ENCODE measurements at regions not wholly inside any gene's neighbourhood (a gene's known extent, or its start where the extent isn't known, plus 50 kb on each side); places are given as distances from the start of the nearest gene placed in this dataset.

DNA sequence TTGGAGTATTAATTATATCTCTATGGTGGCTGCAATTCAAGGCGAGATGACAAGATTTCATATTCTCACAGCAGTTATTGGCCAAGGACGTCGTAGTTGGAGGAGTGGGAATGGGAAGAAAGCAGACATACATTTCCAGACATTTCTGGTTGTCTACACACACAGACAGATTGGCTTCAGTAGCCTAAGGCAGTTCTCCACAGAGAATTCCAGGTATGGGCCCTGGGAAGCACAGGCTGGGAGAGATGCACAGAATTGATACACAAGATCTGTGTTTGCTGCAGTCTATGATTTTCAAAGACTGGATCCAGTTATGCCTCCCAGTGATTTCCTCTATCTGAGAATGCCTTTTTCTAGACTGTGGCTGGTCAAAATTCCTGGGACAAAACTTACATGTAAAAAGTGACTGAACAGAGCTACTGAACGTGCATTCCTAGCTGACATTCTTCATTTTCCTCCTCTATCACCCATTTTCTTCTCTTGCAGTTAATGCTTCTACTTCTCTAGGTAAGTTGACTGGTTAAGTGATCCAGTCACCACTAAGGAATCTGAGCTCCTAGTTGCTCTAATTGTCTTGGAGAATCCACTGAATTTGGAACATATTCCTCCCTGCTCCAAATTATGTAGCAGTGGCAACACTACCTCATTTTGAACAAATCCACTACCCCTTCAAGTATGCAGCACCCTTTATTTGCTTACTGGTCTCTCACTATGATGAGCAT is 386.7 kb upstream of the CDH7 start:
- Mint-ChIP-seq H3K27ac (no peak overlapping the region), H3K4me3 (no peak overlapping the region), H3K4me1 (ENCODE audit: low read depth in 2 of 2) (no peaks in the 10 kb centered on the region), H3K27me3 (no peaks in the 10 kb centered on the region), H3K9me3 (peaks cover 0 to 18% of the 10 kb centered on the region in 2 donors), H3K36me3 (ENCODE audit: insufficient read depth) (no peaks in the 10 kb centered on the region)
- ATAC-seq (replicated peaks) (no peak), DNase-seq (no peak)

DNA sequence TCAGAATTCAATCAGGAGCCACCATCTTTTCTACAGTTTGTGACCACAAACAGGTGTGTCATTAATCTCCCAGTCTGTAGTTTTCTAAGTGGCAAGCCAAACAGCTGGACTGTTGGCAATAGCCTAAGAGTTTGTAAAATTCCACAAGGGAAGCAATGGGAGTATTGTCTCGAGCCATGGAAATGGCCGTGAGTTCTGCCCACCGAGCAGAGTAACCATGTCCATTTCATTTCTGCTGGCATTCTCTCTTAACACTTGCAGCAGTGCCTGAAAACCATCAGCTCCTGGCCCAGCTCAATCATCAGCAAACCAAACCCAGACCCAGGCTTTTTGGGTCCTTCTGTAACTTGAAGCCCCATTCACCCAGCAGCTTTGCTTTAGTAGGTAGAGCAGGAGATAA is 387.8 kb upstream of the CDH7 start:
- Mint-ChIP-seq H3K4me1 (ENCODE audit: low read depth in 2 of 2) (no peaks in the 10 kb centered on the region), H3K4me3 (no peak overlapping the region), H3K36me3 (ENCODE audit: insufficient read depth) (no peaks in the 10 kb centered on the region), H3K27ac (no peak overlapping the region), H3K27me3 (no peaks in the 10 kb centered on the region), H3K9me3 (peaks cover 6 to 21% of the 10 kb centered on the region in 2 donors)
- no peak for DNase-seq
- no peak for ATAC-seq (replicated peaks)

DNA sequence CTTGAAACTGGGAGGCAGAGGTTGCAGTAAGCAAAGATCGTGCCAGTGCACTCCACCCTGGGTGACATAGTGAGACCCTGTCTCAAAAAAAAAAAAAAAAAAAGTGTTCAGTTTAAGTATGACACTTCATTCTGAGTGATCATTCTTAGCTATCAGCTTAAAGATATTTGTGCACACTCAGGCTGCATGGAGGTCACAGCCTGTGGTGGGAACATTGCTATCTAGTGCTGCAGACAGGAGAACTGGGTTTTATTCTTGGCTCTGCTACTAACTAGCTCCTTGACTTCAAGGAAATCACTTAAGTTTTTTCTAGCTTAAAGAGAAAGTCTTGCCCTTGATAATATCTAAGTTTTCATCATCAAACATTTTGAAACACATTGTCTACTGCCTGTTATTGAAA is 391.3 kb upstream of the CDH7 start:
- Mint-ChIP-seq H3K9me3 (peaks cover 6 to 12% of the 10 kb centered on the region in 2 donors), H3K36me3 (ENCODE audit: insufficient read depth) (peaks cover 4% of the 10 kb centered on the region), H3K27me3 (no peaks in the 10 kb centered on the region), H3K4me3 (no peak overlapping the region), H3K4me1 (ENCODE audit: low read depth in 2 of 2) (no peaks in the 10 kb centered on the region), H3K27ac (no peak overlapping the region)
- DNase-seq (no peak), ATAC-seq (replicated peaks) (no peak)

DNA sequence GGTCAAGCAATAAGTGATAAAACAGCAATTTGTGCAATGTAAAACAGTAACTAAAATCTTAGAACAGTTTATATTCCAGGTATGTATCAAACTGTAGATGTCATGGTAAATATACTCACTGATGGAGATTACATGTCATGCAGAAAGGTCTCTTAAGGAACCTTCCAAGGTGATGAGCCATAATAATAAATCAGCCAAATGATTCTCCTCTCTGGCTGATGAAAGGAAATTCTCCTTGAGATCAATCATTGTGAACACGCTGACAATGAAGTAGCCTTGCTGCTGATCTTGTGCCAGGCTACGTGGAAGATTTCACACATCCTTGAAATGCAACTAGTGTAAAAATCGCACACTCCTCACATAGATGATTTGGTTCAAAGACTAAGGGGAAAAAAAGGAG is 392.5 kb upstream of the CDH7 start:
- H3K9me3 Mint-ChIP-seq = peaks cover 6% of the 10 kb centered on the region in 2 donors

DNA sequence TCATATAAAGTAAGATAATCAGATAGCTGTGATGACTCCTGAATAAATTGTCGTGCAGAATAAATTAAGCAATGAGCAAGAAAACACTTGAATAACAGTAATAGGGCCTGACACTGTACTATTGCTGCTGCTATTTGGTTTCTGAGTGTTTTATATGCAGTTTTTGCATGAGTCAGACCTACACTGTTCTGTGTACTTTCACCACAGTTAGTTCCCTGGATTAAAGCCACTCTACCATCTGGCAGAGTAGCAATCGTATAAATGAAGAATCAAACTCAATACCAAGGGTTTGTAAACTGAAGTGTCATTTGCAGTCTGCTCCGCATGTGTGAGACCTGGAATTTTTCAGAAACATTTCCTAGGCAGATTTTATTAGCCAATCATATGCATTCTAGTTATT is 398.6 kb upstream of the CDH7 start:
- H3K27ac Mint-ChIP-seq = no peak overlapping the region
- H3K9me3 Mint-ChIP-seq = peaks cover 0 to 4% of the 10 kb centered on the region in 2 donors
- ATAC-seq (replicated peaks) (no peak), DNase-seq (no peak)
- H3K36me3 Mint-ChIP-seq (ENCODE audit: insufficient read depth) = peaks cover 4% of the 10 kb centered on the region
- no peaks in the 10 kb centered on the region for H3K27me3 Mint-ChIP-seq
- no peak overlapping the region for H3K4me3 Mint-ChIP-seq
- no peaks in the 10 kb centered on the region for H3K4me1 Mint-ChIP-seq (ENCODE audit: low read depth in 2 of 2)

More for the DNA sequence above, 392.5 kb upstream of the CDH7 start:
- Mint-ChIP-seq H3K27me3 (no peaks in the 10 kb centered on the region), H3K4me1 (ENCODE audit: low read depth in 2 of 2) (no peaks in the 10 kb centered on the region), H3K36me3 (ENCODE audit: insufficient read depth) (peaks cover 4% of the 10 kb centered on the region), H3K4me3 (no peak overlapping the region), H3K27ac (no peak overlapping the region)
- DNase-seq (no peak), ATAC-seq (replicated peaks) (no peak)

DNA sequence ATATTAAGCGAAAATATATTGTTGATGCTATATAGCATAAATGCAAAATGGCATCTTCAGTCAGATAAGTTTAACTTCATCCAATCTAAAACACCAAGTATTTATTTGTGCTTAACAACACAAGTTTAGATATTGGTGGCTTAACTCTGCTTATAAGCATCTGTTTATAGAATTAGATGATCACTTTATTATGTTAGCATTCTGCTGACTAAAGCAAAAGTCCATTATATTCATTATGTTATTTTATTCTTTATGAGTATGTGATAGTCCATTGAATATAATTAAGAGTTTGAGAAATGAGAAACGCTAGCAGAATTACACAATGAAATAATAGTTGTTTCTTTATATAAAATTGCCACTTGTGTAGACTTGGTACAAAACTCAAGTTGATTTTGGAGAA is 401.2 kb upstream of the CDH7 start:
- H3K27ac Mint-ChIP-seq = no peak overlapping the region
- no peaks in the 10 kb centered on the region for H3K4me1 Mint-ChIP-seq (ENCODE audit: low read depth in 2 of 2)
- H3K9me3 Mint-ChIP-seq = peaks cover 0 to 4% of the 10 kb centered on the region in 2 donors
- H3K4me3 Mint-ChIP-seq = no peak overlapping the region
- DNase-seq (no peak), ATAC-seq (replicated peaks) (no peak)
- no peaks in the 10 kb centered on the region for H3K27me3 Mint-ChIP-seq
- H3K36me3 Mint-ChIP-seq (ENCODE audit: insufficient read depth) = no peaks in the 10 kb centered on the region

DNA sequence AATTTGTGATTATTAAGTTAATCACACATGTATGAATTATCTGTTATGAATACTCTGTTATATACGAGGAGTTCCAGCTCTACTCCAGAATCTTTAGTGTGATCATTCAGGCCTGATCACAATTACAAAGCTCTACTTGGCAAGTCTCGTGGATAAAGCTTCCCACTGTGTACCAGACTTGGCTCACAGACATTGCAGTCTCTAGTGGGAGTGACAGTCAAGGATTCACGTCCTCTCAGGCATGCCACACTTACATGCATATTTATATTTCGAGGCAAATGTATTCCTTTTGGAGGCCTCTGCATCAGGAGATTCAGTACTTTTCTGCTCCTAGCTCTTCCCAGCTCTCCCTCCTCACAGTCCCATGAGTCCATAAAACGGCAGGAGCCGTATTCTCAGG is 403.4 kb upstream of the CDH7 start:
- H3K9me3 Mint-ChIP-seq = peaks cover 0 to 2% of the 10 kb centered on the region in 2 donors
- no peak for ATAC-seq (replicated peaks)
- no peaks in the 10 kb centered on the region for H3K36me3 Mint-ChIP-seq (ENCODE audit: insufficient read depth)
- no peak for DNase-seq
- no peak overlapping the region for H3K27ac Mint-ChIP-seq
- H3K27me3 Mint-ChIP-seq = no peaks in the 10 kb centered on the region
- no peaks in the 10 kb centered on the region for H3K4me1 Mint-ChIP-seq (ENCODE audit: low read depth in 2 of 2)
- no peak overlapping the region for H3K4me3 Mint-ChIP-seq

DNA sequence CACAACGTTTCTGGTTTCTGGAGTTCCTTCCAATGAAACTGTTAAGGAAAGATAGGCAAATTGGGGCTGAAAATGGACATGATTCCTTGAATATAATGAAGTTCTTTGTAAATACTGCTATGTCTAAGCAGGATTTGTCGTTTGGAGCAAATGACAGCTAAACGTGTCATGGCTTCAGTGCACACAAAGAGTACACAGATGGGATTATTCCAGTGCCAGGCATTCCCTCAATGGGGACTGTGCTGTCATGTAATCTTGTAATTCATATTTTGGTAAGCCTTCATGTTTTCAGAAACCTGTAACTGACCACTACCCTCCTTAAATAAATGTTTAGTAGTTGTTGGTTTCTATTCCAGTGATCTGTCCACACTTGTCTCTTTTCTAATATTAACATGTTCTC is 404.7 kb upstream of the CDH7 start:
- no peaks in the 10 kb centered on the region for H3K4me1 Mint-ChIP-seq (ENCODE audit: low read depth in 2 of 2)
- ATAC-seq (replicated peaks) (no peak), DNase-seq (no peak)
- no peaks in the 10 kb centered on the region for H3K36me3 Mint-ChIP-seq (ENCODE audit: insufficient read depth)
- H3K9me3 Mint-ChIP-seq = peaks cover 0 to 2% of the 10 kb centered on the region in 2 donors
- no peak overlapping the region for H3K4me3 Mint-ChIP-seq
- H3K27me3 Mint-ChIP-seq = no peaks in the 10 kb centered on the region
- H3K27ac Mint-ChIP-seq = no peak overlapping the region

DNA sequence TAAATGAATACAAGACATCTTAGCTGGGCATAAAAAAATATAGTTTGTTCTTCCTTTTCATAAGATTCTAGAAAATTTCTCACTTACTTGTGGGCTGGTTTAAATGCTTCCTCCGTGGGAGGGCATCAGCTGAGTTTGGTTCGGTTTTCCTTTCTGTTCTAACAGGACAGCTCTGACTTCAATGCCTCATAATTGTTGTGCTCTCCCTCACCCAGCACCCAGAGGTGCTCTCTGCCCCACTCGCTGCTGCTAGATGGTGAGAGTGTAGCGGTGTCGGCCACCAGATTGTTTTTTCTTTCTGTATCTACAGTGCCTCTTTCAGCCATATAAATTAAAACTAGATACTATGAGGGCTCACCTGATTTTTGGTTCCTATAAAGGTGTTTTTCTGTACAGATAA is 407.2 kb upstream of the CDH7 start:
- peaks cover 2% of the 10 kb centered on the region in 2 donors for H3K9me3 Mint-ChIP-seq

DNA sequence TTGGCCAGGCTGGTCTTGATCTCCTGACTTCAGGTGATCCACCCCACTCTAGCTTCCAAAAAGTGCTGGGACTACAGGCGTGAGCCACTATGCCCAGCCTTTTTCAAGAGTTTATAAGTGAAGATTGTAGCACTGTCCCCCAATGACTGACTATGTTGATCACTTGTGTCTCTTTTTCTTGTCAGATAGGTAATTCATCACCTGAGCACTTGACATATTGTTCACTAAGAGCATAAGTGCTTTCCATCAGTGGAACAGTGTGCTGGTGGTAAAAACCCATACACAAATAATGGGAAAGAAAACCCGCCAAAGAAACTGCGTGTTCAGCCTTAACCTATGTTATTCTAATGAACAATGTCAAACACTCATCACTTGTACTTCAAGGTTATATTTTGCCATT is 414.4 kb upstream of the CDH7 start:
- H3K4me3 Mint-ChIP-seq = no peak overlapping the region
- peaks cover 7 to 20% of the 10 kb centered on the region in 2 donors for H3K9me3 Mint-ChIP-seq
- no peak overlapping the region for H3K27ac Mint-ChIP-seq
- H3K36me3 Mint-ChIP-seq (ENCODE audit: insufficient read depth) = no peaks in the 10 kb centered on the region
- DNase-seq (no peak), ATAC-seq (replicated peaks) (no peak)
- no peaks in the 10 kb centered on the region for H3K27me3 Mint-ChIP-seq
- H3K4me1 Mint-ChIP-seq (ENCODE audit: low read depth in 2 of 2) = no peaks in the 10 kb centered on the region

More for the DNA sequence above, 407.2 kb upstream of the CDH7 start:
- no peaks in the 10 kb centered on the region for H3K27me3 Mint-ChIP-seq
- H3K4me1 Mint-ChIP-seq (ENCODE audit: low read depth in 2 of 2) = no peaks in the 10 kb centered on the region
- no peak overlapping the region for H3K4me3 Mint-ChIP-seq
- no peaks in the 10 kb centered on the region for H3K36me3 Mint-ChIP-seq (ENCODE audit: insufficient read depth)
- no peak overlapping the region for H3K27ac Mint-ChIP-seq
- DNase-seq = no peak
- ATAC-seq (replicated peaks) = no peak

DNA sequence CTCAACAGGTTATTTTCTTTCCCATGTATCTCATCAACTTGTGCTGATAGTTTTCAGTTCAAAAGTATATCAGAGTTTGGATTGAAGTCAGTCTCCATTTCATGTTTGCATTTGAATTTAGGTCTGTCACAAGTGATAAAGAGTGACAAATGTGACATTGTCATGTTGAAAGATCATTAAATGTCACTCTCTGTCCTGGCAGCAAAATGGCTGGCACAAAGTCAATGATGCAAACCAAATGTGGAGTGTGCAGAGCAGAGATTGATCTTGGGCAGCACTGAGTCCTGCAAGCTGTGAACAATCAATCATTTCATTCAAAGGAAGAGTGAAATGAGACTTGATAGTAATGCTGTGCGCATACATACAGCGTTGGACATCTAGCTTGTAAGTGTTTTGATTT is 421.8 kb upstream of the CDH7 start:
- ATAC-seq (replicated peaks) = no peak
- Mint-ChIP-seq H3K9me3 (peaks cover 3 to 10% of the 10 kb centered on the region in 2 donors), H3K27me3 (no peaks in the 10 kb centered on the region), H3K4me3 (no peak overlapping the region), H3K27ac (no peak overlapping the region), H3K36me3 (ENCODE audit: insufficient read depth) (no peaks in the 10 kb centered on the region), H3K4me1 (ENCODE audit: low read depth in 2 of 2) (no peaks in the 10 kb centered on the region)
- DNase-seq = no peak

DNA sequence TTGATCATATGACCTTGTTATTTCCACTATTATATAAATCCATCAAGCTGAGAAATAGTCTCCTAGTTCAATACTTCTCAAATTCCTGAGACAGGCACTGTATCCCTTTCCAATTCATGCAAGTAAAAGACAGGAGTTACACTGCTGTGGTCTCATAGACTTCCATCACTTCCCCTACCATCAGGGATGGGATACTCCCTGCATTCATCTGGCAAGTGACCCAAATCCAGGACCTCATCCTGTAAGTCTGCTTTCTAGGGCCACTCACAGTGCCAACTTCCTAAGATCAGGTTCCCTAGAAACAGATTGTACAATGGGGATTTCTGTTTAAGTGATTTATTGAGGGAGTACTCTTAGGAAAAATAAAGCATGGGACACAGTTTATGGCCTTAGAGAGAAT is 424.0 kb upstream of the CDH7 start:
- H3K4me3 Mint-ChIP-seq = no peak overlapping the region
- no peaks in the 10 kb centered on the region for H3K4me1 Mint-ChIP-seq (ENCODE audit: low read depth in 2 of 2)
- H3K9me3 Mint-ChIP-seq = peaks cover 0 to 6% of the 10 kb centered on the region in 2 donors
- ATAC-seq (replicated peaks) (no peak), DNase-seq (no peak)
- no peaks in the 10 kb centered on the region for H3K27me3 Mint-ChIP-seq
- H3K27ac Mint-ChIP-seq = no peak overlapping the region
- no peaks in the 10 kb centered on the region for H3K36me3 Mint-ChIP-seq (ENCODE audit: insufficient read depth)

DNA sequence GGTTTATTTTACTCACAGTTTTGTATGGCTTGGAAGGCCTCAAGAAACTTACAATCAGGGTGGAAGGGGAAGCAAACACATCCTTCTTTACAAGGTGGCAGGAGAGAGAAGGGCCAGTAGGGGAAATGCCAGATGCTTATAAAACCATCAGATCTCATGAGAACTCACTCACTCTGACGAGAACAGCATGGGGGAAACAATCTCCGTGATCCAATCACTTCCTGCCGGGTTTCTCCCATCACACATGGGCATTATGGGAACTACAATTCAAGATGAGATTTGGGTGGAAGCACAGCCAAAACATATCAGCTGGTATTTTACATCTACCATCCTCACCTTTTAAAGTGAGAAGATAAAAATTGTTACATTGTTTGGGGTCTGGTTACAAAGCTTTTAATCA is 427.9 kb upstream of the CDH7 start:
- Mint-ChIP-seq H3K9me3 (peaks cover 0 to 13% of the 10 kb centered on the region in 2 donors), H3K27me3 (no peaks in the 10 kb centered on the region), H3K27ac (no peak overlapping the region), H3K4me3 (no peak overlapping the region), H3K36me3 (ENCODE audit: insufficient read depth) (no peaks in the 10 kb centered on the region), H3K4me1 (ENCODE audit: low read depth in 2 of 2) (no peaks in the 10 kb centered on the region)
- DNase-seq (no peak), ATAC-seq (replicated peaks) (no peak)

DNA sequence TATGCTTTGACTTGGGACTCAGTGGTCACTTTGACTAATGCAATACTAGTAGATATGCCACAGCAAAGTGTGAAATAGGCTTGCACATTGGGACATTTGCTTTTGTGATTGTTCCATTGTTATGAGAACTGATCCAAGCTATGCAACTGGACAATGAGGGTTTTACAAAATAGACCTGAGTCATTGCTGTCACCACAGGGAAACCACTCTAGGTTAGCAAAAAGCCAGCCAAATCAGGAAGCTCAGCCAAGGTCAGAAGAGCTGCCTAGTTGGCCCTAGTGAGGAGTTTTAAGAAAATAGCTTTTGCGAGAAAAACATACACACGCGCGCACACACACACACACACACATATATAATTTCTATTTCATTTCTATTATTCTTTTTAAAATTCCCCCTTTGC is 452.4 kb upstream of the CDH7 start:
- no peaks in the 10 kb centered on the region for H3K4me1 Mint-ChIP-seq (ENCODE audit: low read depth in 2 of 2)
- no peak overlapping the region for H3K27ac Mint-ChIP-seq
- H3K36me3 Mint-ChIP-seq (ENCODE audit: insufficient read depth) = no peaks in the 10 kb centered on the region
- no peak for ATAC-seq (replicated peaks)
- H3K9me3 Mint-ChIP-seq = no peaks in the 10 kb centered on the region
- DNase-seq = no peak
- H3K27me3 Mint-ChIP-seq = no peaks in the 10 kb centered on the region
- no peak overlapping the region for H3K4me3 Mint-ChIP-seq

DNA sequence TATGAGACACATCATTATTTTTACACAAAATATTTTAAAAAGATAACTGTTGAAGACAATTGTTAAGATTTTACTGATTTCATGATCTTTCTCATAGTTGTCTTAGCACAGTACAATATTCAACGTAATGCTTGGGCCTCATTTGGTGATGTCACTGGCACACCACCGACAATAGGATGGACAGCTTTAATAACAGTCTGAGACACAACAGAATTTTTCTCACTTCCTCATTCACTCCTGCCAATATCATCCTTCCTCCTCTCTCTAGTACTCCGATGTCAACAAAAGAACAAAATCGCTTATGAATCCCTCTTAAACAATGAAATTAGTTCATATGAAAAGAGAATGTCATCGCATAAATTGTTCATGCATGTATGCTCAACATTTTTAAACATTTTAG is 461.9 kb upstream of the CDH7 start:
- H3K9me3 Mint-ChIP-seq = peaks cover 15 to 18% of the 10 kb centered on the region in 2 donors
- ATAC-seq (replicated peaks) (no peak), DNase-seq (no peak)
- H3K27ac Mint-ChIP-seq = no peak overlapping the region
- no peaks in the 10 kb centered on the region for H3K4me1 Mint-ChIP-seq (ENCODE audit: low read depth in 2 of 2)
- no peak overlapping the region for H3K4me3 Mint-ChIP-seq
- no peaks in the 10 kb centered on the region for H3K27me3 Mint-ChIP-seq
- no peaks in the 10 kb centered on the region for H3K36me3 Mint-ChIP-seq (ENCODE audit: insufficient read depth)

Measured in effector memory CD8-positive, alpha-beta T cell (primary cell).